Neuronal stem cell (in vitro differentiated cells): ENCODE measurements at regions not wholly inside any gene's neighbourhood (a gene's known extent, or its start where the extent isn't known, plus 50 kb on each side); places are given as distances from the start of the nearest gene placed in this dataset.
A peak's percentile ranks its signal among the peaks of the same experiment; 100 is the strongest.

Experiments used
- DNase-seq: peaks from one replicate; pipeline ENCODE4 v3.0.0-alpha.2; 2013; ENCODE audit warnings: low spot score
- H2AFZ ChIP-seq: one replicate; pipeline ENCODE4 v1.6.1; 2013; ENCODE audit warnings: mild to moderate bottlenecking, low read length, inconsistent platforms
- H2AK5ac ChIP-seq: 2 replicates; pipeline ENCODE4 v1.6.1; 2013; ENCODE audit warnings: low read depth, mild to moderate bottlenecking, inconsistent platforms, low read length, moderate library complexity, mixed read lengths
- H2BK120ac ChIP-seq: 2 replicates; pipeline ENCODE4 v1.6.1; 2013; ENCODE audit warnings: low read depth, mild to moderate bottlenecking, inconsistent platforms, low read length, moderate library complexity, mixed read lengths
- H2BK12ac ChIP-seq: one replicate; pipeline ENCODE4 v1.6.1; 2013; ENCODE audit warnings: low read length, inconsistent platforms
- H2BK15ac ChIP-seq: 2 replicates; pipeline ENCODE4 v1.6.1; 2013; ENCODE audit warnings: mild to moderate bottlenecking, low read length, inconsistent platforms, mixed read lengths
- H2BK5ac ChIP-seq: one replicate; pipeline ENCODE4 v1.6.1; 2013; ENCODE audit warnings: inconsistent platforms, mild to moderate bottlenecking, low read length, moderate library complexity
- H3K14ac ChIP-seq: one replicate; pipeline ENCODE4 v1.6.1; 2013; ENCODE audit warnings: low read length, inconsistent platforms
- H3K18ac ChIP-seq: 2 replicates; pipeline ENCODE4 v1.6.1; 2013; ENCODE audit warnings: low read length, inconsistent platforms
- H3K23ac ChIP-seq: 2 replicates; pipeline ENCODE4 v1.6.1; 2013; ENCODE audit warnings: low read depth, mild to moderate bottlenecking, mixed read lengths, low read length, inconsistent platforms; ENCODE audit not compliant: poor library complexity
- H3K27ac ChIP-seq: replicated peaks from 3 replicates; pipeline ENCODE4 v1.5.1; 2013; ENCODE audit warnings: low read length, inconsistent platforms
- H3K27me3 ChIP-seq, 3 experiments: 2 replicates each; pipeline ENCODE4 v1.6.1; 2013; ENCODE audit warnings: low read length in 3 of 3, mild to moderate bottlenecking in 2 of 3, inconsistent platforms in 1 of 3, low read depth in 1 of 3, mixed read lengths in 1 of 3, moderate library complexity in 1 of 3; ENCODE audit not compliant: control insufficient read depth in 3 of 3, insufficient read depth in 3 of 3
- H3K36me3 ChIP-seq, 2 donors: replicated peaks in 1 of 2; 2 replicates each; pipeline ENCODE4 v1.6.1; 2013; ENCODE audit warnings: low read length in 2 of 2; ENCODE audit not compliant: control insufficient read depth in 2 of 2, insufficient read depth in 2 of 2
- H3K4ac ChIP-seq: 2 replicates; pipeline ENCODE4 v1.6.1; 2013; ENCODE audit warnings: inconsistent platforms, mild to moderate bottlenecking, low read length, moderate library complexity
- H3K4me1 ChIP-seq, 2 donors: 1 replicate in 1 of 2; 2 replicates in 1 of 2; pipeline ENCODE4 v1.6.1; 2013; ENCODE audit warnings: low read length in 2 of 2, low read depth in 1 of 2; ENCODE audit not compliant: control insufficient read depth in 2 of 2, insufficient read depth in 1 of 2
- H3K4me2 ChIP-seq: one replicate; pipeline ENCODE4 v1.6.1; 2013; ENCODE audit warnings: mild to moderate bottlenecking, low read length, inconsistent platforms; ENCODE audit not compliant: insufficient read depth, poor library complexity, severe bottlenecking
- H3K4me3 ChIP-seq, 2 donors: 2 replicates each; pipeline ENCODE4 v1.5.1; 2013; ENCODE audit warnings: low read length in 2 of 2, mild to moderate bottlenecking in 2 of 2, inconsistent platforms in 1 of 2, moderate library complexity in 1 of 2
- H3K79me1 ChIP-seq: one replicate; pipeline ENCODE4 v1.6.1; 2013; ENCODE audit warnings: low read depth, mild to moderate bottlenecking, inconsistent platforms, low read length, moderate library complexity
- H3K9ac ChIP-seq: one replicate; pipeline ENCODE4 v1.6.1; 2013; ENCODE audit warnings: mild to moderate bottlenecking, low read depth, low read length, inconsistent platforms; ENCODE audit not compliant: poor library complexity
- H3K9me3 ChIP-seq, 2 donors: replicated peaks in 1 of 2; 2 replicates each; pipeline versions ENCODE3 to v1.6.1; 2013; ENCODE audit warnings: low read length in 2 of 2, mild to moderate bottlenecking in 2 of 2, inconsistent platforms in 1 of 2, low read depth in 1 of 2, mixed read lengths in 1 of 2, moderate library complexity in 1 of 2; ENCODE audit not compliant: control insufficient read depth in 2 of 2, insufficient read depth in 1 of 2
- H4K8ac ChIP-seq: one replicate; pipeline ENCODE4 v1.6.1; 2013; ENCODE audit warnings: low read depth, mild to moderate bottlenecking, inconsistent platforms, low read length, moderate library complexity
- H4K91ac ChIP-seq: one replicate; pipeline ENCODE4 v1.6.1; 2013; ENCODE audit warnings: low read length, low read depth, mild to moderate bottlenecking, inconsistent platforms; ENCODE audit not compliant: poor library complexity
- WGBS, 2 donors: extraction: QIAGEN DNeasy Blood & Tissue Kit; methylation state at CpG; one replicate each; pipeline ENCODE4 v1.1.7; 2013; ENCODE audit warnings: missing lambda C conversion rate in 2 of 2, mixed read lengths in 1 of 2; ENCODE audit not compliant: insufficient read length in 2 of 2, insufficient replicate concordance in 1 of 2; ENCODE audit errors: extremely low coverage in 2 of 2; 5-methylcytosine and 5-hydroxymethylcytosine counted together

DNA sequence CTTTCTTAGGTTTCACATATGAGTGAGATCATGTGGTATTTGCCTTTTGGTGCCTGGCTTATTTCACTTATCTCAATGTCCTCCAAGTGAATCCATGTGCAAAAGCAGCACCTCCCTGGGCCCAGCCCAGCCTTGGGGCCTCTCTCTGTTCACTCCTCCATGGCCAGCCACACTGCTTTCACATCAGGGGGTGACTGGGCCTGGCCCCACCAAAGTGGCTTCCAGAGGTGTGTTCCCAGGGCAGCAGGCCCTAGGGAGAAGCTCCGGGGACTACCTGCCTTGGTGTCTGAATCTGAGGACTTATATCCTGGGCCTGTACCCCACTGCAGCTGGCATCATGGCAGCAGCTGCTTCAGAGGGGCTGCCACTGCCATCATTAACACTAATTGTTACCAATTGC lies 829.9 kb upstream of the SLITRK5 start:
- WGBS, 2 donors, result no CpG with 5 or more reads among the region's 1 CpG
- DNase-seq, result no peak
- Histone ChIP-seq H3K4ac (no peak overlapping the region), H3K36me3 (no peaks in the 10 kb centered on the region), H3K9me3 (peaks cover 2 to 13% of the 10 kb centered on the region in 2 donors), H2AK5ac (no peak overlapping the region), H2BK12ac (no peak overlapping the region), H2BK15ac (no peak overlapping the region), H3K23ac (no peak overlapping the region), H3K27ac (no peak overlapping the region), H3K18ac (peak overlapping the region; percentile 48), H3K4me3 (no peak overlapping the region), H3K79me1 (peaks cover 2% of the 10 kb centered on the region), H3K27me3 (no peaks in the 10 kb centered on the region), H2AFZ (peak overlapping the region; percentile 29), H3K14ac (no peak overlapping the region), H3K4me2 (no peak overlapping the region), H3K4me1 (no peaks in the 10 kb centered on the region), H2BK120ac (no peak overlapping the region), H3K9ac (no peak overlapping the region), H4K8ac (no peak overlapping the region), H4K91ac (no peak overlapping the region), H2BK5ac (peak overlapping the region; percentile 53)

DNA sequence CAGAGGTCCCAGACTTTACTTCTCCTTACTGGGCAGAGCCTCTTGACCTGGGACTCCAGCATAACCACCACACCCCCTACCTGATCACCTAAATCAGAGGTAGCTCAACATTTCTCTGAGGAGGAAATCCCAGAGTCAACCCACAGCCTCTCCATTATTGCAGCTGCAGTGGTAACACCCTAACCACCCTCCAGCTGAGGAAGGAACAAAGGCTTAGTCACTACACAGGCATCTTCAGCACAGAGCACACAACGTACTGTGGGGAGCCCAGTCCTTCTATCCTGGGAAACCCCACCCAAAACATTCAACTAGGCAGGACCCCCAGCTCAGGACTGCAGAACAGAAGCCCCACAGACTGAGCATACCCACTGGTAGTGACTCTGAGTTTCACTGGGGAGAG lies 824.7 kb upstream of the SLITRK5 start:
- H2BK15ac ChIP-seq, result no peak overlapping the region
- H3K4me3 ChIP-seq, result no peak overlapping the region
- H3K14ac ChIP-seq, result no peak overlapping the region
- H3K4me2 ChIP-seq, result no peak overlapping the region
- no peaks in the 10 kb centered on the region for H3K79me1 ChIP-seq
- H2AFZ ChIP-seq, result peak overlapping the region; percentile 12
- H2BK120ac ChIP-seq, result no peak overlapping the region
- no peak overlapping the region for H2AK5ac ChIP-seq
- no peak overlapping the region for H3K4ac ChIP-seq
- H3K9me3 ChIP-seq, result peaks cover 0 to 9% of the 10 kb centered on the region in 2 donors
- no peak overlapping the region for H4K8ac ChIP-seq
- H3K23ac ChIP-seq, result no peak overlapping the region
- WGBS, 2 donors, result no CpG with 5 or more reads among the region's 1 CpG
- H3K18ac ChIP-seq, result no peak overlapping the region
- H2BK5ac ChIP-seq, result no peak overlapping the region
- H3K9ac ChIP-seq, result no peak overlapping the region
- DNase-seq, result no peak
- no peaks in the 10 kb centered on the region for H3K4me1 ChIP-seq
- H4K91ac ChIP-seq, result no peak overlapping the region
- no peak overlapping the region for H2BK12ac ChIP-seq
- H3K36me3 ChIP-seq, result no peaks in the 10 kb centered on the region
- no peak overlapping the region for H3K27ac ChIP-seq
- H3K27me3 ChIP-seq, result no peaks in the 10 kb centered on the region

GRCh38 chr13:86848716-86849115 lies 822.5 kb upstream of the SLITRK5 start:
- DNase-seq, result no peak
- no peak overlapping the region for H3K9ac ChIP-seq
- no peaks in the 10 kb centered on the region for H3K36me3 ChIP-seq
- no peak overlapping the region for H2BK15ac ChIP-seq
- peaks cover 0 to 9% of the 10 kb centered on the region in 2 donors for H3K9me3 ChIP-seq
- H3K4me2 ChIP-seq, result no peak overlapping the region
- H4K91ac ChIP-seq, result no peak overlapping the region
- H2BK12ac ChIP-seq, result no peak overlapping the region
- no peak overlapping the region for H3K4me3 ChIP-seq
- no peak overlapping the region for H3K18ac ChIP-seq
- no peak overlapping the region for H3K23ac ChIP-seq
- H3K79me1 ChIP-seq, result no peaks in the 10 kb centered on the region
- H2AK5ac ChIP-seq, result no peak overlapping the region
- H3K27me3 ChIP-seq, result no peaks in the 10 kb centered on the region
- H2BK120ac ChIP-seq, result no peak overlapping the region
- H3K4me1 ChIP-seq, result no peaks in the 10 kb centered on the region
- no peak overlapping the region for H2BK5ac ChIP-seq
- no peak overlapping the region for H3K14ac ChIP-seq
- no peak overlapping the region for H3K4ac ChIP-seq
- no peak overlapping the region for H3K27ac ChIP-seq
- H4K8ac ChIP-seq, result no peak overlapping the region
- H2AFZ ChIP-seq, result no peak overlapping the region
- WGBS, 2 donors, result no CpG with 5 or more reads among the region's 1 CpG

GRCh38 chr13:86856991-86857390 lies 814.2 kb upstream of the SLITRK5 start:
- WGBS, 2 donors, result no CpG with 5 or more reads among the region's 8 CpGs
- H3K9ac ChIP-seq, result no peak overlapping the region
- no peak overlapping the region for H4K8ac ChIP-seq
- no peak overlapping the region for H2BK120ac ChIP-seq
- no peak overlapping the region for H3K14ac ChIP-seq
- no peak overlapping the region for H3K4me2 ChIP-seq
- H3K4ac ChIP-seq, result no peak overlapping the region
- no peak for DNase-seq
- H2AFZ ChIP-seq, result no peak overlapping the region
- no peaks in the 10 kb centered on the region for H3K4me1 ChIP-seq
- no peak overlapping the region for H2BK5ac ChIP-seq
- H3K27ac ChIP-seq, result no peak overlapping the region
- no peaks in the 10 kb centered on the region for H3K27me3 ChIP-seq
- H4K91ac ChIP-seq, result no peak overlapping the region
- H2BK15ac ChIP-seq, result no peak overlapping the region
- no peak overlapping the region for H3K4me3 ChIP-seq
- no peak overlapping the region for H3K18ac ChIP-seq
- H3K9me3 ChIP-seq, result no peaks in the 10 kb centered on the region
- H3K79me1 ChIP-seq, result no peaks in the 10 kb centered on the region
- no peak overlapping the region for H2BK12ac ChIP-seq
- no peak overlapping the region for H3K23ac ChIP-seq
- H2AK5ac ChIP-seq, result no peak overlapping the region
- H3K36me3 ChIP-seq, result no peaks in the 10 kb centered on the region
